ENCODE measurements at regions not wholly inside any gene's neighbourhood (a gene's known extent, or its start where the extent isn't known, plus 50 kb on each side); places are given as distances from the start of the nearest gene placed in this dataset.
"Not testable (repeated sequence)": the region's sequence is repeated elsewhere in the genome, so short reads cannot be mapped to it uniquely, and the experiment has no call there.

DNA sequence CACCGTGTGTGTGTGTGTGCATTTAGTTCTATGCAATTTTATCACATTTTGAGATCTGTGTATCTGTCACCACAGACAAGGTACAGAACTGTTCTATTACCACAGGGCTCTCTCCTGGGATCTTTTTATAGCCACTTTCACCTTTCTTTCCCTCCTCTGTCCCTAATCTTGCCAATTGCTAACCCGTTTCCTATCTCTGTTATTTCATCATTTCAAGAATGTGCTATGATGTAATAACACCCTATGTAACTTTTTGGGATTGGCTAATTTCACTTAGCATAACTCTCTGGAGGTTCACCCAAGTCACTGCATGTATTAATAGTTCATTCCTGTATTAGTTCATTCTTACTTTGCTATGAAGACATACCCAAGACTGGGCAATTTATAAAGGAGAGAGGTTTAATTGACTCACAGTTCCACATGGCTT is 657.7 kb downstream of the QKI start:
- DNase-seq (ENCODE audit: low spot score) = no peak

GRCh38 chr6:164069350-164069990 is 655.0 kb downstream of the QKI start:
- DNase-seq (ENCODE audit: low spot score) = no peak

DNA sequence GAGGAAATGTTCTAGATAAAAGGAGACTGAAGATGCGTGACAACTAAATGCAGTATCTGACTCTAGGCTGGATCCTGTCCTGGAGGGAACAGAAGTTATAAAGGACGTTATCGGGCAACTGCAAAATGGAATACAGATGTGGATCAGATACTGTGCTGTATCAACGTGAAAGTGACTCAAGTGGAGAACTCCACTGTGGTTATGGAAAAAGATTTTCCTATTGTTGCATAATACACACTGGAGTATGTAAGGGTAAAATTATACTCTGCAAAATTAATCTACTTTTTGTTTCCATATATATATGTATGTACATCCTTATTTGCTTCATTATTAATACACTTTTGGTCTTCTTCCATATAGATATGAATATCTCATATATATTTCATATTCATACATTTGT is 654.0 kb downstream of the QKI start:
- DNase-seq (ENCODE audit: low spot score) = no peak

DNA sequence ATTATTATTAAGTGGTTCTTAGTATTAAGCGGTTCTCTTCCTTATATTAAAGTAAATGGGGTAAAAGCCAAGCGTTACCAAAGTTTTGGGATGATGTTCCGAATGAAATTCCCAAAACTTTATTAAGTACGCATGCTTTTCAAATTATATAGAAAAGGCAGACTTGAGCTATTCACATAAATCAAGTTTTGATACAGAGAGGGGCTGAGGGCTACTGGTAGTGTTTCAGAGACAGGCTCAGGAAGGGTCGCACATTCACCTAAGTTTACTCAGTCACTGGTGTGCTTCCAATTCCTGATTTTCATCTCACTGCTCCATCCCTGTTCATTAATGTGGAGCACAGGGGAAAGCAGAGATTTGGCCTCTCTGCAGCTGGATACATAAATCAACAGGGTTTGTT is 652.2 kb downstream of the QKI start:
- no peak for DNase-seq (ENCODE audit: low spot score)

DNA sequence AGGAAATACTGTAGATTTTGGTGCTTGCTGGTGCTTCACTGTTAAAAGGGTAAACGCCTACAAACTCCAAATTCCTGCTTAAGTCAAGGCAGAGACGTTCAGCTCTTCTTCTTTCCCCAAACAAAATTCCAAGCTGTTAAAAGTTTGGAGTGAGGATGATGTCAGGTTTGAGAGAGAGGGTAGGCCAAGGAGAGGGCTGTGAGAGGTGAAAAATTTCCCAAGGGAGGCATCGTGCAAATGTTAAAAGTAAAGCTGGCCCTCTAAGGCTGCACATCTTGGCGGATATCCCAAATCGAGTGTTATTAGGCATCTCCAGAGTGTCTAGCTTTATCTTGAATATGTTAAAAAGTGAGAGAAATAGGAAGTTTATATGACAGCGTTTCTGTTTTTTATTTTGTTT is 651.8 kb downstream of the QKI start:
- no peak for DNase-seq (ENCODE audit: low spot score)

- no peak for DNase-seq (ENCODE audit: low spot score)
Measured at GRCh38 chr6:164063346-164063745, 648.8 kb downstream of the QKI start.

DNA sequence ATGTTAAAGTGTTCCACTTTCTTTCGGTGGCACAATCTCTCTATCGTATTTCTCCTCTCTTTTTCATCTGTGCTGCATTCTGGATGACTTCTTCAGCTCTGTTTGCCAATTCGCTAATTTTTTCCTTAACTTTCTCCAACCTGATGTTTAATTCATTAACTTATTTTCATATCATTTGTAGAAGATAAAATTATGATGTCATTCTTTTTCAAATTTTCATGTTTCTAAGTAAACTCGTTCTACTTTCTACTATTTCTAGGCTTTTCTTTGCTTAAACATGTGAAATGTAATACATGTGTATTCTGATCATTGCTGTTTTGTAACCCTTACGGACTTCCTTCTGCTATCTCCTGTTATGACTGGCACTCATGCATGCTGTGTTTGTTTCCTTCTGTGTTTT is 648.4 kb downstream of the QKI start:
- DNase-seq (ENCODE audit: low spot score) = no peak

- no peak for DNase-seq (ENCODE audit: low spot score)
Measured at GRCh38 chr6:164057876-164058275, 643.4 kb downstream of the QKI start.

GRCh38 chr6:164051427-164051826 is 636.9 kb downstream of the QKI start:
- no peak for DNase-seq (ENCODE audit: low spot score)

- DNase-seq (ENCODE audit: low spot score) = no peak
Measured at GRCh38 chr6:164049517-164049988, 635.0 kb downstream of the QKI start.

GRCh38 chr6:164048840-164049516 is 634.5 kb downstream of the QKI start:
- DNase-seq (ENCODE audit: low spot score) = no peak

GRCh38 chr6:164045082-164045481 is 630.6 kb downstream of the QKI start:
- no peak for DNase-seq (ENCODE audit: low spot score)

DNA sequence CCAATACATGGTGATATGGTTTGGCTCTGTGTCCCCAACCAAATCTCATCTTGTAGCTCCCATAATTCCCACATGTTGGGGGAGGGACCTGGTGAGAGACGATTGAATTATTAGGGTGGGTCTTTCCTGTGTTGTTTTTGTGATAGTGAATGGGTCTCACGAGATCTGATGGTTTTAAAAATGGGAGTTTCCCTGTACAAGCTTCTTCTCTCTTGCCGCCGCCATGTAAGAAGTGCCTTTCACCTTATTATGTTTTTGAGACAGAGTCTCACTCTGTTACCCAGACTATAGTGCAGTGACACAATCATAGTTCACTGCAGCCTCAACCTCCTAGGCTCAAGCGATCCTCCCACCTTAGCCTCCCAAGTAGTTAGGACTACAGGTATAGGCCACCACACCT is 629.1 kb downstream of the QKI start:
- not testable (repeated sequence) for DNase-seq (ENCODE audit: low spot score)

GRCh38 chr6:164042212-164042611 is 627.7 kb downstream of the QKI start:
- DNase-seq (ENCODE audit: low spot score) = no peak

DNA sequence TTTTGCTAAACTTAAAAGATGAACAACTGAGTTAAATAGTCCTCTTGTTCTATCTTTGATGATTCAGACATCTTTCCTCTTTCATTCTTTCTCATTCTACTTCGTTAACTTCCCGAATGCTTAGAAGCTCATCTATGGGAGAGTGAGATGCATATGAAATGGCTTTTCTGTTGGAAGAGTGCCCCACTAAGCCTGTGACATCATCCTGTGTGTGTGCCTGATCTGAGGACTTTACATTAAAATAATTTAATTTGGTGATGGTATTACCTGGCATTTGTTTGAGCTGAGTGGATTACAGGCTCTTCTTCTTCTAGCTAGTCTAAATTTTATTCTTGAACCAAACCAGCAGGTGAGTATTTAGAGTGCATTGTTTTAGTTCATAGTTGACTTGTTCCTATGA is 626.5 kb downstream of the QKI start:
- DNase-seq (ENCODE audit: low spot score) = no peak

DNA sequence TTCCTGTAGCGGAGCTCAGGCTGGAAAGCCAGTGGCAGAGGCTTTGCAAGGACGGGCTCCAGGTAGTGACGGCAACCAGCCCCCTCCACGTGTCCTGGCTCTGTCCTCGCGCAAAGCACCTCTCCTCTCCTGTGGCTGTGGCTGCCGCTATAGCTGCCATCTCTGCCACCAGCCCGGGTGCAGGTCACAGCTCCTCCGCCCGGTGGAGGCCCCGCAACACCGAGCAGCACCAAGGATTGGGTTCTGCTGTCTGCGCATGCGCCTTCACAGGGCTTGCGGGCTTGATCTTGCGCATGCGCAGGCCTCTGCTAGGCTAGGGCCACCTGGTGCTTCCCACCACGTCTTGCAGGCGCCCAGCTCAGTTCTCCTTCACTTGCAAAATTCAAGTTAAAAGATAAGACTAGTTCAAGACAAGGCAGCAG is 625.4 kb downstream of the QKI start:
- DNase-seq (ENCODE audit: low spot score) = peak; percentile 38

GRCh38 chr6:164037171-164037870 is 622.8 kb downstream of the QKI start:
- no peak for DNase-seq (ENCODE audit: low spot score)

DNA sequence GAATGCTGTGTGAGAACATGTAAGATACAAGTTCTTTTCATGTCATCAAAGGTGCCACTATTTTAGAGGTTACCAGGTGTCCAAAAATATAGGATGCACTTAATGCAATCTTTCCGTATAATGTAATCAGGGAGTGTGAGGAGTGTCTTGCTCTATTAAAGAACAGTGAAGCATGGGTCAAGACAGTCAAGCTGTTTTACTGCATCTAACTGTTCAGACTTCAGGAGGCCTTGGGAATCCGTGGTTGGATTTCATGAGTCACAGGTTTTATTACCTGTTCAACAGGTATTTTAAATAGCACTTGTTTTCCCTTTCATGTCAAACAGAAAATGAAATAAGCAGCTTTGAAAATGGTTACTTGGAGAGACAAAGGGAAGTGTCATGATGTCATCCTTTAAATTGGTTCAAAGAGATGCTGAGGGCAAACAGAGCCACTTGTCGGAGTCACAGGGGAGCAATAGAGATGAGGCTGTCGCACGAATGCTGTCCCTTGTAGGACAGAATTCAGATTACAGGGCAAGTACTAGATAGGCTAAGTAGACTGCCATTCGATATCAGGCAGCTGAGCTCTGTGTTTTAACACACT is 621.5 kb downstream of the QKI start:
- DNase-seq (ENCODE audit: low spot score) = no peak

GRCh38 chr6:164034602-164035140 is 620.2 kb downstream of the QKI start:
- DNase-seq (ENCODE audit: low spot score) = no peak

- no peak for DNase-seq (ENCODE audit: low spot score)
Measured at GRCh38 chr6:164025180-164025579, 610.7 kb downstream of the QKI start.

DNA sequence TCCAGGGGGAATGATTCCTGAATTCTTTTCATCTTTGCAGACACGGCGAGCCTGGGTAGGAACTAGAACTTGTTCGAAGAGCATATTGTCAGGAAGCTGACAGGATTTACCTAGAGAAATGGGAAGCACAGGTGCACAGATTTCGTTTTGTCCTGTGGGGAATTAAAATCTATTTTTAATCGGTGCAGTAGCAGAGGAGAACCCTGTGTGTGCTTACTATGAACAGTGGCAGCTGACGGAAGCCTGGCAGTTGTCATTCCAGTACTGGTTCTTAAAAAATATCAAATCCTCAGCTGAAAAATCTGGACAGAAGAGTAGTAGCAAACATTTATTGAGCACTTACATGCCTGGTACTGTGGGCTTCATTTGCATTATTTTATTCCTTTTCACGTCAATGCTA is 609.0 kb downstream of the QKI start:
- no peak for DNase-seq (ENCODE audit: low spot score)

- DNase-seq (ENCODE audit: low spot score) = no peak
Measured at GRCh38 chr6:164022632-164023031, 608.1 kb downstream of the QKI start.
